HG02571 (cell line): ENCODE measurements at regions not wholly inside any gene's neighbourhood (a gene's known extent, or its start where the extent isn't known, plus 50 kb on each side); places are given as distances from the start of the nearest gene placed in this dataset.

Experiments
- ATAC-seq: cut with Tn5 transposase; IDR thresholded peaks from one replicate; pipeline ENCODE4 v1.9.1; 2021; ENCODE audit warnings: mild to moderate bottlenecking, moderate library complexity; ENCODE audit not compliant: unreplicated experiment

- ATAC-seq: no peak
These were observed 195.4 kb downstream of the SKIDA1 start for GRCh38 chr10:21329995-21330627.

GRCh38 chr10:21327289-21327993 lies 198.0 kb downstream of the SKIDA1 start:
- no peak for ATAC-seq

- no peak for ATAC-seq
These were observed 198.7 kb downstream of the SKIDA1 start for GRCh38 chr10:21326594-21327288.

- no peak for ATAC-seq
These were observed 206.8 kb downstream of the SKIDA1 start for GRCh38 chr10:21318540-21319167.

GRCh38 chr10:21317902-21318301 lies 207.6 kb downstream of the SKIDA1 start:
- ATAC-seq: no peak

GRCh38 chr10:21315645-21316220 lies 209.7 kb downstream of the SKIDA1 start:
- ATAC-seq: no peak

GRCh38 chr10:21314906-21315644 lies 210.4 kb downstream of the SKIDA1 start:
- ATAC-seq: no peak

- ATAC-seq: no peak
These were observed 211.3 kb downstream of the SKIDA1 start for GRCh38 chr10:21314111-21314626.

GRCh38 chr10:21313691-21314090 lies 211.8 kb downstream of the SKIDA1 start:
- ATAC-seq: no peak

GRCh38 chr10:21311426-21311825 lies 214.1 kb downstream of the SKIDA1 start:
- ATAC-seq: no peak

GRCh38 chr10:21309427-21309826 lies 216.1 kb downstream of the SKIDA1 start:
- no peak for ATAC-seq

GRCh38 chr10:21308946-21309345 lies 216.5 kb downstream of the SKIDA1 start:
- no peak for ATAC-seq

- ATAC-seq: no peak
These were observed 217.5 kb downstream of the SKIDA1 start for GRCh38 chr10:21308018-21308417.

GRCh38 chr10:21304608-21305007 lies 220.9 kb downstream of the SKIDA1 start:
- no peak for ATAC-seq

GRCh38 chr10:21304198-21304597 lies 221.3 kb downstream of the SKIDA1 start:
- no peak for ATAC-seq

- no peak for ATAC-seq
These were observed 224.9 kb downstream of the SKIDA1 start for GRCh38 chr10:21300551-21300950.

GRCh38 chr10:21299330-21299729 lies 226.2 kb downstream of the SKIDA1 start:
- ATAC-seq: no peak

- no peak for ATAC-seq
These were observed 226.8 kb downstream of the SKIDA1 start for GRCh38 chr10:21298701-21299100.

GRCh38 chr10:21297603-21298383 lies 227.7 kb downstream of the SKIDA1 start:
- no peak for ATAC-seq
